ENCODE measurements at regions not wholly inside any gene's neighbourhood (a gene's known extent, or its start where the extent isn't known, plus 50 kb on each side); places are given as distances from the start of the nearest gene placed in this dataset.
A peak's percentile ranks its signal among the peaks of the same experiment; 100 is the strongest.
"Not testable (repeated sequence)": the region's sequence is repeated elsewhere in the genome, so short reads cannot be mapped to it uniquely, and the experiment has no call there.

- DNase-seq, result no peak
Measured at GRCh38 chr11:112656772-112657428, 304.3 kb upstream of the NCAM1 start.

DNA sequence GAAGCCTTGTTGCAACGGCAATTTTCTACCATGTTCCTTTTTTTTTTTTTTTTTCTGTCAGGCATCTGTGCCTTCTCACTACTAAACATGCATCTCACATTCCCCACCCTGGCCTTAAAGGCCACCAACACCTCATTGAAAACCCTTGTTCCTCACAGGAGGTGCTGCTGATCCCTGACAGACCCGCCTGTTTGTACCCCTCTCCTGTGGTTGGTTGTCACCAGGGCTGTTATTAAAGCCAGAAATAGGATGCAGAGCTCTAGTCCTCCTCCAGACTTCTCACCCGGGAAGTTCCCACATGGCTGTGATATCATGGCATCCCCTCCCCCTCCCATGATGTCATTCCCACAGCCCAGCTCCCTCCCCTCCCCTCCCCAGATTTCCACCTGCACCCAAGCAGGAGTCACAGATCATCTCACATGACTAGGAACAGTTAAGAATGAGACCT is 302.8 kb upstream of the NCAM1 start:
- DNase-seq, result peak in 2 of 4 experiments; percentile 6 to 8

- no peak for DNase-seq
Measured at GRCh38 chr11:112661146-112661545, 300.1 kb upstream of the NCAM1 start.

DNA sequence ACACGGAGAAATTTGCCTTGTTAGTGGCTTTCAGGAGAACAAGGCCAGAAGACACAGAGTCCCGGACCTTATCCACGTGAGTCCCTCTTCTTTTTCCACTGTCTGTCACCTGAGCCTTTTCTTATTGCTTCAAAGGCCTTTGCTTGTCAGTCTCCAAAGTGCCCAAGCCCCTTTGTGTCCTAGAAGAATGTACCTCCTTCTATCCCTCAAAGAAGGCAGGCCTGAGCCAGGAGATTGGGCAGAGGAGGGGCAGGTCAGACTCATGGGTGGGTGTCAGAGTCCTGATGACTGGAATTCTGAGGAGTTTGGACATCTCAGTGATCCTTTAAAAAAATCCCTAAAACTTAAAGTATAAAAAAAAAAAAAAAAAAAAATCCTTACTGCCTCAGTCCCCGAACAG is 299.6 kb upstream of the NCAM1 start:
- no peak for DNase-seq

DNA sequence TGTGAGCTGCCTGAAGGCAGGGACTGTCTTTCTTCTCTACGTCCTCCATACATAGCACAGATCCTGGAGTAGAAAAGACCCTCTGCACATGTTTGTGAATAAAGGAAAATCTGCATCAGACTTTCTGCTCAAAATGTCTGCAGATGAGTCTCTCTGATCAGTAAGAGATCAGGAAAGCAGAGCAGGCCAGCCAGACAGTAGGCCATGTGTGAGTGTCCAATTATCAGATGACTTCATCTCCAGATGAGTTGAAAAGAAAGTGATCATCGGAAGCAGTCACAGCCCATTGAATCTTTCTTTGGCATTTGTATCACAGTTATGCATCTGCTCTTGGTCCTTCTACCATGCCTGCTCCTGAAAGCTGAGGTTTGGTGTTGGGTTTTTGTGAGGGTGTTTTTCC is 298.7 kb upstream of the NCAM1 start:
- DNase-seq, result no peak

DNA sequence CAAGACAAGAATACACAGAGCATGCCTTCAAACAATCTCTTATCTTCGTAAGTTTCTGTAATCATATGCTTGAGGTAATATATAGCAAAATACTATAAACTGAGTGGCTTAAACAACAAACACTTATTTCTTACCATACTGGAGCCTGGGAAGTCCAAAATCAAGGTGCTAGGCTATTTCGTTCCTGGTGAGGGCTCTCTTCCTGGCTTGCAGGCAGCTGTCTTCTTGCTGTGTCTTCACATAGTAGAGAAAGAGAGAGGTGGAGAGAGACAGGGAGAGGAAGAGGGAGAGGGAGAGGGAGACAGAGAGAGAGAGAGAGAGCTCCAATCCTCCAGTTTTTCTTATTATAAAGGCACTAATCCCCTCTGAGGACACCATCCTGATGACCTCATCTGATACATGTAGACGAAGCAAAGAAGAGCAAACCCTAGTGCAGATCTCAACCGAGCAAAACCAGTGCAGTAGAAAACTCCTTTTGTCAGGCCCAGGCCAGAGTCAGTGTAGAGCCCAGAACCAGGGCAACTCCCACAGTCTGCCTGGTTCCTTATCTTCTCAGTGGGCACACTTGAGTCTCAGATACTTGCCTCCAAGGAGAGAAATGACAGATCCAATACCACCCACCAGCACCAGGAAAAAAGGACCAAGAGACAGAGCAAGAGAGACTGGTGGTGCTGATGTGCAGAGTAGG is 297.1 kb upstream of the NCAM1 start:
- DNase-seq, result no peak

DNA sequence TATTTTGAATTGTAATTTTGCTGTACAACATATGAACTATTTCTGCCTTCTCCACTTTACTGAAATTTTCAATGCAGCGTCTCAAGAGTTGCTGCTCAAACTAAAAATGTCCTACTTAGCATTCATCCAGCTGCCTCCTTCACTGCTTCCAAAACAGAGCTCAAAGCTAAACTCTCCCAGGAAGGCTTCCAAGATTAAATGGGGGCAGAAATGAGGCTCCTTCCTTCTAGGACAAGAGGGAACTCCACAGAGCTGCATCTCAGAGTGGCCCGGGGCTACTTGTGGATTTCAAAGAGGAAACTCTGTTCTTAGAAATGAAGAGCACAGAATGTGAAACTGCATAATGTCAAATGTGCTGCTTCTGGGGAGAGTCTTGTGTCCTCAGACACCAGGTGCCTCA is 295.9 kb upstream of the NCAM1 start:
- no peak for DNase-seq

- no peak for DNase-seq
Measured at GRCh38 chr11:112666253-112666652, 295.0 kb upstream of the NCAM1 start.

GRCh38 chr11:112670806-112671570 is 290.2 kb upstream of the NCAM1 start:
- peak in 2 of 4 experiments; percentile 10 to 15 for DNase-seq

DNA sequence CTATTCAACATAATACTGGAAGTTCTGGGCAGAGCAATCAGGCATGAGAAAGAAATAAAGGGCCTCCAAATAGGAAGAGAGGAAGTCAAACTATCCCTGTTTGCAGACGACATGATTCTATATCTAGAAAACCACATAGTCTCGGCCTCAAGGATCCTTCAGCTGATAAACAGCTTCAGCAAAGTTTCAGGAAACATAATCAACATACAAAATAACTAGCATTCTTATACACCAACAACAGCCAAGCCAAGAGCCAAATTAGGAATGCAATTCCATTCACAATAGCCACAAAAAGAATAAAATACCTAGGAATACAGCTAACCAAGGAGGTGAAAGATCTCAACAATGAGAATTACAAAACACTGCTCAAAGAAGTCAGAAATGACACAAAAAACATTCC is 287.8 kb upstream of the NCAM1 start:
- not testable (repeated sequence) for DNase-seq

- DNase-seq, result no peak
Measured at GRCh38 chr11:112685111-112685510, 276.1 kb upstream of the NCAM1 start.

- DNase-seq, result no peak
Measured at GRCh38 chr11:112689851-112690250, 271.4 kb upstream of the NCAM1 start.

DNA sequence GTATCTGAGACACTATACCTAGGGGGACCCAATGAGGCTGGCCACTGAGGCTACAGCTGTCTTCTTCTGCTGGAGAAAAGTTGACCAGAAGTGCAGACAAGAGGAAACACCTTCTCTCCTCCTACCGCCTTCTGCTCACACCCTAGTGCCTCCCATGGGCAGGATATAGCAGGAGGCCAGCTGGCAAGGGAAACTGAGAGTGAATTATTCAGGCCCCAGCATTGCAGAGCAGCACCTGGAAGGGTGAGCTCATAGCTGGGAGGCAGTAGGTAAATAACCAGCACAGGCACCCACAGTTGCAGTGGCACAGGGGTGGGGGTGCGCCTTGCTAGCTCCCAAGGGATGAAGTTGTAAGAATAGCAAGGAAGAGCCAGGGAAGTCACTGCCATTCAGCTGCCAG is 267.4 kb upstream of the NCAM1 start:
- DNase-seq, result no peak

DNA sequence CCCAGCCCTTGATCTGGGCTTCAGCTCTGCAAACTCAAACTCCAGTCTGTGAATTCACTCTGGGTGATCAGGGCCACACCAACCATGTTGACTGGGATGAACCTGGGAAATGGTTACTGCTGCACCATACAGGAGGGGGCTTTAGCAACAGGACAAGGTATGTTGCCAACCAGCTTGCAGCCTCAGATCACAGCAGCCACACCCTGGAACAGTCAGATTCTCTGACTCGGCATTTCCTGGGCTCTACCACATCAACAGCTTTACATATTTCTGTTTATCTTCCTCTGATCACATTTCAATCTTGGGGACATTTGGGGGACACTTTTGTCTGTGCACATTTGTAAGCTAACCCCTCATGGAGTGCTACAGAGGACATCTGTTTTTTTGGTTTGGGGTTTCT is 267.0 kb upstream of the NCAM1 start:
- no peak for DNase-seq

GRCh38 chr11:112694813-112695212 is 266.4 kb upstream of the NCAM1 start:
- DNase-seq, result peak in 1 of 4 experiments; percentile 8

DNA sequence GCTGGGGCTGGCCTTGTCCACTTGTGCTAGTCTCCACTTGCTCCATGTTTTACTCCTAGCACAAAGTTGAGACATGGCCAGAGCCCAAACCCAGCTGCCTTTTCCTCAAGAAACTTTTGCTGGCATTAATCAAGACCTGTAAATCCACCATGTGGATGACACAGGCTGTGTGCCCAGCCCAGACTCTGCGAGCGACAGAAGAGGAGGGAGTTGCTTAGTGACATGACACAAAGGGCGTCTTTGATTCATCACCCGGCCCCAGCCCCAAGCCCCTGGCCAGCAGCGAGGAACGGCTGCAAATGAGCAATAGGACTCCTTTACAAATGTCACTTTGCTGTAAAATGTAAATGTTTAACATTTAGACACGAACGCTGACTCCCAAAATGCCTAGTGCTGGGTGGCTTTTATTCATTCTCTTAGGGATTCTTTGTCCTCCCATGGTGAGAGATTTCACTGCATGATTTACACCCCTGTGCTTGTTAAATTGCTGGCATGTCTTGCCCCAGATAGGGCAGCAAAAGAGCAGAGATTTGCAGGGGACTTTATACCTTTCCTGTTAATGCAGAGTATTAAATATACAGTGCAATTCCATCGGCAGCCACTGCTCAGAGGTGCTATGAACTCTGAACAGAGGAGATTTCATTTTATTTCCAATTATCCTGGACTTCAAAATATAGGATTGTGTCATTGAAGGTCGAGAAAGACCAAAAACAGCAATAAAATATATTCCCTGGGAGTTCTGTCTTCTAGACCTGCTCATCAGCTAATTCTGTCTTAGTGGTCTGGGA is 263.6 kb upstream of the NCAM1 start:
- no peak for DNase-seq

DNA sequence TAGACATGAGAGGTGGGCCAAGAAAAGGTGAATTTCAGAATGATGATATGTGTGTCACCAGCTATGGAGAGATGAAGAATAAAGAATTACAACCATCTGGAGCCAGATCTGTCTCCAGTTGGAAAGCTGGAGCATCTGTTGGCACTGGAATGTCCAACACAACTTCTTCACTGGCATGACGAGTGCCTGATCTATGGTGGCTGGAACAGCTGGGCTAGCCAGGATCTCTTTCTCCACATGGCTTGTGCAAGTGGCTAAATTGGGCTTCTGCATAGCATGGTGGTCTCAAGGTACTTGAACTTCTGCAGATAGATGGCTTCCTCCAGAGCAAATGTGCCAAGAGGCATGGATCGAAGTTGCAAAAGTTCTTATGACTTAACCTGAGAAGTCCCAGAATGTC is 256.1 kb upstream of the NCAM1 start:
- DNase-seq, result no peak

- no peak for DNase-seq
Measured at GRCh38 chr11:112706863-112707262, 254.4 kb upstream of the NCAM1 start.

- not testable (repeated sequence) for DNase-seq
Measured at GRCh38 chr11:112714340-112714739, 246.9 kb upstream of the NCAM1 start.

DNA sequence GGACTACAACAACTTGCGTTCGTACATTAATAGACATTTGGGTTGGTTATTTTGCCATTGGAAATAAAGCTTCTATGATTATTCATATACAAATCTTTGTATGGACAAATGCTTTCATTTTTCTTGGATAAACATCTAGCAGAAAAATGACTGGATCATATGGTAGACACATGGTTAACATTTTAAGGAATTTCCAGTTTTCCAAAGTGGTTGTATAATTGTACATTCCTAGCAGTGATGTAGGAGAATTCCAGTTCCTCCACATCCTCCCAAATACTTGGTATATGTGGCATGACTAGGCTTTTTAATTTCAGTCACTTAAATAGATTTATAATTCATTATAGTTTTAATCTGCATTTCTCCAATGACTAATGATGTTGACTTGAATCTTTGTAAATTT is 246.2 kb upstream of the NCAM1 start:
- no peak for DNase-seq

GRCh38 chr11:112718483-112718882 is 242.7 kb upstream of the NCAM1 start:
- DNase-seq, result no peak

DNA sequence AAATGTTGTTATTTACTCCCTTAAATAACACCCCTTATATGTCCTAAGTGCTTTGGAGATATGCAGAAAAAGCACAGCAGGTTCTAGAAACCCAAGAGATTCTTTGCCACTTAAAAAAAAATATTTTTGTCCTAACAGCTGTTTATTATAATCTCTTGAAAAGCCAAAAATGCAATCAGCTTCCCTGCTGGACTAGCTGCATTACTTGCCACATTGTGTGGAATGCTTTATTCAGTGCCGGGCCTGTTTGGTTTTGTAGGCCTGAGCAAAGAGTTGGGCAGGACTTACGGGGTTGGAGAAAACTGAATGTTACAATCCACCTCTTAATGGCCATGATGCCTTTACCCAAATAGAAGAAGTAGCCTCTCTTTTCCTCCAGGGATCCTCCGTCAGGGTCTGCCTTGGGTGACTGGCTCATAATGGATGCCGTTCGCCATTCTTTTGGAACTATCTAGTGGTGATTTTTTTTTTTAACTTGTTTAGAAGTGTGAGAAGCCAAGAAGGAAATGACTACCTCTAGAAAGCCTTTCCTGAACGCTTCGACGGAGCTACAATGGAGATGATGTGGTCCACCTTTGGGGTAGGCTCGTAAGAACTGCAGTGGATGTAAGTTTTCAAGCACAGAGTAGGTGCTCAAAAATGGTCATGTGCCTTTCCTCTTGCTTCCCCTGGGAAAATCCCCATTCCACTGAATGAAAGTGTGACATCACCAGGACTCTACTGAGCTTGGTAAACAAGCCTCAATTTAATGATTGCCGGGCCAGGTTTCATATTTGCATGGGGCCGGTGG is 241.3 kb upstream of the NCAM1 start:
- no peak for DNase-seq
